ACHN (cell line): ENCODE measurements at regions not wholly inside any gene's neighbourhood (a gene's known extent, or its start where the extent isn't known, plus 50 kb on each side); places are given as distances from the start of the nearest gene placed in this dataset.

Experiments
- DNase-seq: peaks from one replicate; pipeline ENCODE4 v3.0.0-alpha.2; 2015
- in situ Hi-C: cut with HindIII; loops from 2 replicates; pipeline ENCODE4 v1.10.0; 2017; ENCODE audit warnings: low sequenced_read_pairs, low pct_ligation_motif_present, low pct_unique_long_range_greater_than_20kb

DNA sequence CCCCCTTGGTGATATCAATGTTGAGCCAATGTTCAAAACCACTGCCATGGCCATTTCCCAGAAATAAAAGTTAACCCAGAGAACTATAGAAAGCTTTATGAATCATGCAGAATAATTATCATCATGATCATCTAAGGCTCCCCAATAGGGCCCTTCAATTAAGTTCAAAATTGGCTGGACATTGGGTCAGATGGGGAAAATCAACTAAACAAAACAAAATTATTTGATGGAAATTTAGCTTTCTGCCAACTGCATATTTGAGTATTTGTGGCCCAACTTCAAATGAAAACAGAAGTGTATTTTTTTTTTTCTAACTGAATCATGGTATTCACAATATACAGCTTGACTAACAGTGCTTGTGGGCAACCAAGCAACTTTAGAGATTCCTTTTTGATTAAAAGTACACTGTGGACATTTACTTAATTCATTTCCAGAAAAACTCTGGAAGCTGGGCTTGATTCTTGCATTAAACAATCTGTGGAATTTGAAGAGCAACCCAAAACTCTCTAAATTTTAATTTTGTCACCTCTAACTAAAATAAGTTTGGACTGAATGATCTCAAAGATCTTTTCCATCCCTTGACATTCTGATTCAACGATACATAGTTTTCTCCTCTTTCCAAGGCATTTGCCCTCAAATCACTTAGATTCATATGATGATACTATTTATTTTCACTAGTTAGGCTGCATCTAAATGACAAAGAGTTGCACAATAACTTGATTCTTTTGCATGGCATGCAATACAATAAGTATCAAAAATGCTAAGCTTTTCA lies 203.2 kb downstream of the AHR start:
- DNase-seq: no peak
- in situ Hi-C loops: no loop called here

DNA sequence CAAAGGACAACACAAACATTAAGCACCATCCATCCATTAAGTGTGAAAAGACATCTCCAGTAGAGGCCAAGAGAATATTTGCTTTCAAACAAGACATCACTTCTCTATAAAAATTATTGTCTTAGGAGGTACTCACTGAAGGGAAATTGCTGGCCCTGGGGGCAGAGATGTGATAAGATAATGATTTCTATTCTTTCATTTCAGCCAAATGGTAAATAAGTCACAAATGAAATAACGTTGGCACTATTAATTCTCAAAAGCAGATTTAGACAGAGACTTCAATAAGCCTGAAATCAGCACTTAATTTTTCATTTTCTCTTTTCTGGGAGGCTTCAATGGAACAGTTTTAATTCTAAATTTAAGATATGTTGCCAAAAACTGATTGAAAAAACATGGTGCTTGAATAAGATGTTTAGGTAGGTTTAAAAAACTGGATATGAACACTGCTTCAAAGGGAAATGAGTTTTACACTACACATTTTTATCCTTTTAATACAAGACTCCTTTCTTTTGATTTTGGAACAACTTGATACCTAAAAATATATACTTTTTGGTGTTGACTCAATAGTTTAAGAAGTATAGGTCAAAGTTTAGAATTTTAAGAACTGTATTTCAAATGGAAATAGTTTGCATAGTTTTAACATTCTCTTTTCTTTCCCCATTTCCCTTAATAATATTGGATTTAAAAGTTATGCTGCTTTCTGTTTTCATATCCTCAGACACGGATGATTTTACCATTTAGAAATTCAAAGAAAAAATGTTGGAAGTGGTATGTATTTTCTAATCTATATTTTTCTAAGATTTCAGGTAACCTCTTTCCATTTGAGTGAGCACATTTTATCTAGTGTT lies 204.0 kb downstream of the AHR start:
- no peak for DNase-seq
- in situ Hi-C loops: no loop called here

DNA sequence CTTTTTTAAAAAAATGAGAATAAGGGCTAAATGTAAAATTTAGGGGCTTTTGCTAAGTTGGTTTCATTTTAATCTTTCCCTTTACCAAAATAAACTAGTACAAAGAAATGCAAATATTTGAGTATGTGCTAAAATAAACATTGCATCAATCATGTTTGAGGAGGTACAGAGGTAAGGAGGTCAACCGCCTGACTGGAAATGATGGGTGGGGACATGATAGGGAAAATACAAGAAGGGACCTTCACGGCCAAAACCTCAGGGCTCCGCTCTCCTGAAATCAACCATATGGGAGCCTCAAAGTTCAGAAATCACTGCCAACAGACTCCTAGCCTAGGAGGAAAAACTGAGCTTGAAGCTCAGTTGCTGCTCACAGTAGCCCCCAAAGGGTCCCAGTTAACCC lies 207.6 kb downstream of the AHR start:
- in situ Hi-C loops: no loop called here
- no peak for DNase-seq

DNA sequence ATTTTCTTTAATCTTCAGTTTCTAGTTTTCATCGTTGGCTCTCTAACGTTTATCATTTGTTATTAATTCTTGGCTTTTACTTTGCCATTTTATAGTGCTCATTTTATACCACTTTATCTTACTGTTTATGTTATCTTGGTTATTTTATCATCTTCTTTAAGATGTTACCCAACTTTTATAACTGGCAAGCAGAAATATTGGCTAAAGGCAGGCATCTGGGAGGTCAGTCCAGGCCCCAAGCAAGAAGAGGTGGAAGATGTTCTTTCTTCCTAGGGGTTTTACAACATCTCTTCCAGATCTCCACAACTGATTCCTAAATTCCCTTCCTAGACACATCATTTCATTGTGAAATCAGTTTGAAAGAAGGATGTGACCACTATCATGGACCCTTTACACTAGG lies 208.1 kb downstream of the AHR start:
- no peak for DNase-seq
- in situ Hi-C loops: no loop called here

DNA sequence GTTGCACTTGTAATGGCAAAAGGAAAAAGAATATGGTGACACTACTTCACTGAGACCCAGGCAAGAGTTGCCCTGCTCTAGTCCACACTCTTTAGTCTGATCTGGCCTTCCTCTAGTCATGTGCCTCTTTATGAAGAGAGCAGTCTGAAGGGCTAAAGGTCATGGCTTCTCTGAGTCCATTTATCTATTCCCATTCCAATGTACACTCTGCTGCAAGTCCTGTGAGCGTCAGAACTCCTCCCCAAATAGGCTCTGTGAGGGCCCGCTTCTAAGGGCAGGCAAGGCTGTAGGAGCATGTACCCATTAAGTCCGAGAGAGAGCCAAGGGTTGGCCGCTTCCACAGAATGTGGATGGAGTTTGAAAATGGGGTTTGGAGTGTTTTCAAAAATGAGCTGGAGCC lies 209.3 kb downstream of the AHR start:
- in situ Hi-C loops: no loop called here
- no peak for DNase-seq

DNA sequence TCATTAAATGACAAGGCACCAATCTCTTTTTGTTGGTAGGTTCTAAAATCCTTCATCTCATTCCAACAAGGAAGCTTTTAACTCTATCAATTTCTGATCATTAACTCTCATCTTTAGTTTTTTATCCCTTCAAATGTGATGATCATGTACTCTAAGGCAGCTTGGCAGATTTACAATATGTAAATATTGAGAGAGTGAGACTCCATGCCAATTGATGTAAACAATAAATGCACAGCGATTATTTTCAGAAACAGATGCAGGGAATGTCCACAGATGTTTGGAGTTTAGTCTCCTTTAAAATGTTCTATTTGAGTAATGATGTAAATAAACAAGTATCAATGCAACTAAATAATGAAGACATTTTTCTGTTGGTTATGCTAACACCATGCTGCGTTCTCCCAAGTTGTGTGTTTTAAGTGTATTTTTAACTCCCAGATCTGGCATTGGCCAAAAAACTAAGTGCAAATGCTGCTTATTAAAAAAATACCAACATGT lies 213.8 kb downstream of the AHR start:
- in situ Hi-C loops: no loop called here
- DNase-seq: no peak

DNA sequence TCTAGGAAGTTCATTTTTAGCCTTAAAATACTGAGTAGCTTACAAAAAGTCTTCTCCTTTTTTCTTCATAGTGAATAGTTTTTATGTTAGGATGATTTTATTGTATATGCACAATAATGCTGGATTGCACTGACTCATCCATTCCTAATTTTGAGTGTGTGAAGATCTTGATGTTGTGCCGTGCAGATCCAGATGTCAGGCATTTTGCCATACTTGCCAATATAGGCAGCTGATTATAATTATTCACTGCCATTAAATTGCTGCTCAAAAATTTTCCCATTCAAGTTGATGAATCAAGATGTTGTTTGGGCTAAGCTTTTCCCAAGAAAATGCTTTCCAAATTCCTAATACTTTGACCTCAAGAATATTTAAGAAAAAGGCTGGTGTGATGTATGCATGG lies 218.3 kb downstream of the AHR start:
- DNase-seq: no peak
- in situ Hi-C loops: no loop called here

DNA sequence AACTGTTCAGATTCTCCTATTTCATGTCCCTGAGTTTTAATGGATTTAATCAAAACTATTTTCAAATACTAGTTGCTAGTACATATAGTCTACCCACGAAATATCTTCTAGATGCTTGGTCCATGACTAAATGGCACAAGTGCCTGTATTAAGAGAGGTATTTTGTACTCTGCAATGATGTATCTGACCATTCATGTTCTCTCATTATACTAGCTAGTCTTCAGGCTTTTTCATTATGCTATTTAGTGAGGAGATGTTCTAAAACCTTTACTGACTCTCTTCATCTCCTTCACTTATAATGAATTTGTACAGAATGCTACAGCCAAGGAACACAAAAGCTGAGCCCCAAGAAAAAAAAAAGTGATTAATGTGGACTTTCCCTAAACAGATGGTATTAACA lies 222.5 kb downstream of the AHR start:
- in situ Hi-C loops: no loop called here
- DNase-seq: peak; percentile 17

DNA sequence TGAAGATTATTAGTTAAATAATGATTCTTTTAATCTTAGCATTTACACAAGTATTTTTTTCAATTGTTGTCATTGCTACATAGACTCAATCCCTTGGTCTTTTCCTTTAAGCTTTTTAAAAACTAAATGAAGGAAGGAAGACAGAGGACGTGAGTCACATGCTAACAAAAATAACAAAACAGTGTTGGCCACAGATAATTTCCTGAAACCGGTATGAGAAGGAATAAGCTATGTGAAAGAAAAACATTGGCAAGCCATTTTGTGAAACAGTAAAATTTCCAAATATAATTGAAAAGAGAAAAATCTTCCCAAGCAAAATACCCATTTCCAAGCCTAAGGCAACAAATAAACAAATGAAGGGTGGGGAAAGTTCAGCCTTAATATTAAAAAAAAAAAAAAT lies 223.0 kb downstream of the AHR start:
- DNase-seq: peak; percentile 29
- in situ Hi-C loops: no loop called here

DNA sequence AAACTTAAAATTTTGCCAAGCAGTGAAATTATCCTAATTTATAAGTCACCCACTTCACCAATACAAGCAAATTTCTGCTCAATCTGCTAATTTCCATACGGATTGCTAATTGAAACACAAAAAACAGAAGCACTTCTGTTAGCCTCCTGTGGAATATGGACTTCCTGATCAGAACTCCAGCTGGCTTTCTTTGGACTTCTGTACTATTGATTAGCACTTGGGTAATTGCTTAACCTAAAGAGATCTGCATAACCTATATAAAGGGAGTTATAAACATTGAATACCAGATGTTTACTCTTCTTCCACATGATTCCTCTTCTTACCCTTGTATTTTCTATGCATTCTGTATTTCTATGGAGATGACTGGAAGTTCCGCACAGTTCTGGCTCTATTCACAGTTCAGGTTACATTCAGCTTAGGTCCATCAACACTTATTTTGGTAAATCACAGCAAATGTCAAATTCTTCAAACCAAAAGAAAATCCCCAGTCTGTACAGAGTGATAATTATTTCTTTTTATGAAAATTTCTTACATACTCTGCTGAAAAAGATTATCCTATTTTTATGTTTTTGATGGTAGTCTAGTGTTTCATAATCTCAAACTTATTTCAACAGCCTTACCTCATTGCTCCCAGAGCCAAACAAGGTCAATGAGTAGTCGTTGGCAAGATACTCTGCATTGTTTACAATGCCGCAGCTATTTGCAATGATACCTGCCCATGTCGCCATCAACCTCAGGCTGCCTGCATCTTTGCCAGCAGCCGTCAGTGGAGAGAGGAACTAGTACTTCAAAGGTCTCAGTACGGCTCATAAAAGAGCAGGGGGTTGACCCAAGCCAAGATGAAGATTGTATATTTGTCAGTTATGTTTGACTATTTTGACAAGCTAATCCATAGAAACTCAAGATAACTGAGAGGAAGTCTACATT lies 225.6 kb downstream of the AHR start:
- DNase-seq: peak; percentile 41
- in situ Hi-C loops: no loop called here

DNA sequence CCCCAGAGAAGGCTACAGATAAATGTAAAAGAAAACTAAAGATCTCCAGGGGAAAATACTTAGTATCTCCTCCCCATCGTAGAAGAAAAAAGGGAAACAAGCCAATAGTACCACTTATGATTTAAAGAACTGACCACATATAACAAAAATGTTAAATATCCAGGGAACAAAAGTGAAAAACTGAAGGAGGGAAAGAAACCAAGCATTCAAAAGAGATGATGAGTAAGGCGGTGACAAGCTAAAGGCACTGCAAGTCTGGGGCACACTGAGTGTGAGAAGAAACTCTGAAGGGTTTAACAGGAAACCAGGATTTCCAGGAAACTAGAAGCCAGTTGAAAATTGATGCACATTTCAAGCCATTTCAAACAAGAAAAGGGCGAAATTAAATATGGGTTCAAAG lies 226.3 kb downstream of the AHR start:
- DNase-seq: peak; percentile 31
- in situ Hi-C loops: no loop called here

DNA sequence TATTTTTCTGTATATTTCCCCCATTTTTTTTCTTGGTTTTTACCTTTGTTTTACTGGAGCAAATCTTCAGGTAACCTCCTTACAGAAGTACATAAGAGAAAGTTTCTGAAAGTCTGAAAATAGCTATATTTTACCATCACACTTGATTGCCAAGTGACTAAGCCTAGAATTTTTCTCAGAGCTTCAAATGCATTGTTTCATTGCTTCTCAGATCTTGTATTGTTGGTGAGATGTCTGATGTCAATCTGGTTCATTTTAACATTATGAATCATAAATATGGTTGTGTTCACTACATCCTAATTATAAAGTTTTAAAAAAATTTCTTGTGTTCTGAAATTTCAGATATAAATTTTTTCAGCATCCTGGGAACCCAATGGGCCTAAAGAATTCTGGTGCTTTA lies 228.2 kb downstream of the AHR start:
- in situ Hi-C loops: no loop called here
- DNase-seq: no peak

DNA sequence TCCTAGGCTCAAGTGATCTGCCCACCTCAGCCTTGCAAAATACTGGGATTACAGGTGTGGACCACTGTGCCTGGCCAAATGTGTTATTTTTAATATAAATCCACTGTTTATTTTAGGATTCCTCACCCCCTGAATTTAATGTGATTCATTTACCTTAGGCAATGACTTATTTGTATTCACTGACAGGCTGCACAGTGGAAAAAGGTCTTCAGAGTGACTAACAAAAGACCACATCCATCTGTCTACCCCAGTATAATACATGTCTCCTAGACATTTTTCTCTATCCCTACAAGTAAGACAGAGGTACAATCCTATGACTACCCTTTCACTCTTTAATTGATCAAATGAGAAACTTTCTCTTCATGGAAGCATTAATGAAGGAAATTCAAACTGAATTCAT lies 230.2 kb downstream of the AHR start:
- in situ Hi-C loops: no loop called here

DNA sequence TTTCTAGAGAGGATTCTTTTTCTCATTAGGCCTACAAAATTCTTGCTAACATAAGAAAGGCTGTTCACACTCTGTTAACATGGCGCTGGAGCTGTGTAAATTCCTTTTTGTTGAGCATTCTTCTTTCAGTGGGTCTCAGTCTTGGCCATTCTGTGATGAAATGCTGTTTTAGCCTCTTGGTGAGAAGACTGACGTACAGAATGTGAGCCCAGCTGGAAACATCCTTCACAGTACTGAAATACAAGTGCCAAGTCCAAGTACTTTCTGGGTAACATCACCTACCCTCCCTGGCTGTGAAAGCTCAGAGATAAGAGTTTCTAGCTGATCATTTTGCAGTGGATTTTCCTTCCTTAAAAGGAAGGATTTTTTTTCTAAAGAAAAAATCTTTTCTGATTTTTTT lies 231.8 kb downstream of the AHR start:
- in situ Hi-C loops: no loop called here
- DNase-seq: peak; percentile 8

More for the DNA sequence above, 230.2 kb downstream of the AHR start:
- no peak for DNase-seq

DNA sequence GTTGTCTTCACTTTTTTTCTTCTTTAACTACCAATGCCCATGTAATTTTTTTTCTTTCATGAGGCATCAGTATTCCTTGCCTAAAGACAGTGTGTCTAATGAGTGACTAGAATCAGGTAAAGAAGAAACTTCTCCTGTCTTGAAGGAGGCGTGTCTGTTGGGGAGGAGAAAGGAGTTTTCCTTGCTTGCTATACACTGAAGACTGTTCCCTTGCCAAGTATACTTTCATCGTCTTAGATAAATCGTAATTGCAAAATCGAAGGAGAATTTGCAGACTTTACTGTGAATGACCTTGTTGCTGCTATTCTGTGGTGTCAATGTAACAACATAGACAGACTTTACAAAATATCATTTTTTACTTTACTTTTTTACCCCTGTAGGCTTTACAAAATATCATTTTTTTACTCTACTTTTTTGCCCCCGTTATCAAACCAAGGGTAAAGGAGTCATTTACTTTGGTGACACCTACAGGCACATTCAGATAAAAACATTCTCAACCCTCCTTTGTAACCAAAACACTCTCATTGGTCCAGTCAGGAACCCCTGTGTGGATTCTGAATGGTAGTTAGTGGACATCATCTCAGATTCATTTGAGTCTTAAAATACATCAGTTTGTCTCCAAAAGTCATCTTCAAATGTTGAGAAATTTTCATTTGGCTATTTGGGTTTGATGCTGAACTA lies 232.4 kb downstream of the AHR start:
- peak; percentile 72 for DNase-seq
- in situ Hi-C loops: no loop called here

DNA sequence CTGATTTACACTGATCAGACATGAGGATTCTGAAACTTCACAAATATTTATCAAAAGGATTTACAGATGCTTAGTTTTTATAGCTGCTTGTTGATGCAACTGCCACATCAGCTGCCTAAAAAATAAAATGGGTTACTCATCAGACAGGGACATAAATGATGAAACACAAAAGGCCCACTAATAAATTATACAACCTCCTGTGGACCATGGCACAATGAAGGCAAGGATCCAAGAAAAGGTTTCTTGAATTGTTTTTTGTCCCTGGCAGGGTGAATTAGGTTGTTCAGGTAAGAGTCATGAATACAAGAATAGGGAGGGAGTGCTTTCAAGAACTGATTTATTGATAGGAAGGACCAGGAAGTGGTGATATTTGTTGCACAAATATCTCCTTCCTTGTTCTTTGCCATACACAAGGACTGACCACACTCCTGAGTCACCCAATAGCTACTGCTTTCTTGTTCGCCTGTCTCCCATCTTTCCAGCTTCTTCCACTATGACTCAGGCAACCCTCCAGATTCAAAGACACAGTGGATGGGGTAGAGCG lies 234.5 kb downstream of the AHR start:
- peak; percentile 49 for DNase-seq
- in situ Hi-C loops: no loop called here

DNA sequence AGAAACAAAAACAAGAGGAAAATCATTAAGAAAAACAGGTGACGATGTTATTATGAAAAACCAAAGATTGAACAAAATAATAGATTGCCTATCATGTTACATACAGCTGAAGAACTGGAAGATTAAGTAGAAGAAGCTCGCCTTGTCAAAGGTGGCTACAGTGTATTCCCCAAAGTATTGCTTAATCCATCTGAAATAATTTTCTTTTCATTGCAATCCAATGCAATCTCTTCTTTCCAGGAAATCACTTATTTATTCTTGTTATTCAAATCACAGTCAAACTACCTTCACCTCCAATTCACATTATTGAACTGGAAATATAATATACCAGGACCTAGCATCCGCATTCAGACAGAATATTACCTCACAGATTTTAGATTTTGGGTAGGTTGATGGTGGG lies 235.9 kb downstream of the AHR start:
- DNase-seq: no peak
- in situ Hi-C loops: no loop called here

DNA sequence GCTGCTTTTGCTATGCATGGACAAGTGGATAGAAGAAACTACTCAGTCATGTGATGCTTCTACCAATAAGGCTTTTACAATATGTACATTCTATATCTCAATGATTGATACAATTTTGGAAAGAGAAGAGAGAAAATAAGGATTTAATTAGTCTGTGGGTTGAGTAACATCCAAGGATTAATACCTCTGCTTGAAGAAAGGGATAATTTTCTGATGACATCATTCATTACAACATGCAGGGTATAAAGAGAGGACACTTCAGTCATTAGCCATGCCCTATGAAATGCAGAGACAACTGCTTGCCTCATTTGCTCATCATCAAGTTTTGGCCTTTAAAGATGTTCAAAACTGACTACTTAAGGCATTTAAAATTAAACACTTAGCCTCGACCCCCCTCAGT lies 237.3 kb downstream of the AHR start:
- no peak for DNase-seq
- in situ Hi-C loops: no loop called here
